ENCODE measurements at regions not wholly inside any gene's neighbourhood (a gene's known extent, or its start where the extent isn't known, plus 50 kb on each side); places are given as distances from the start of the nearest gene placed in this dataset.
"Not testable (repeated sequence)": the region's sequence is repeated elsewhere in the genome, so short reads cannot be mapped to it uniquely, and the experiment has no call there.

- no peak for DNase-seq
Observed at GRCh38 chr11:42777776-42778175, 534.0 kb upstream of the API5 start.

GRCh38 chr11:42778193-42778592, 533.6 kb upstream of the API5 start:
- no peak for DNase-seq

- no peak for DNase-seq
Observed at GRCh38 chr11:42779555-42779954, 532.2 kb upstream of the API5 start.

DNA sequence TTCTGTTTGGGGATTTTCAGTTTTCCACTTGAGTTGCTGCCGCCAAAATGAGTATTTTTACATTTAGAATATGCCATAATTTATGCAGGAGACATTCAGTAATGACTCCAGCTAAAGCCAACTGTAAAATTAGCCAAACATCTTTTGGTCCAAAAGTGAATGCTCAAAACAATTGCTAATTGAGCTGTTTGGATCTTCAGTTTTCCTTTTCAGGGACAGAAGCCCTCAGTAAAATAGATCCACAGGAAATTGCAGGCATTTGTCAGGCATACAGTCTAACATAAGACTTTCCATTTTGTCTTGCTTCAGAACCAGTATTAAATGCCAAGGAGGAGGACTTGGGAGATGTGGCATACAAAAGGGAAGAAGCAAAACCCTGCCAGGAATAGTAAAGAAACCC, 524.8 kb upstream of the API5 start:
- no peak for DNase-seq

GRCh38 chr11:42795483-42795882, 516.3 kb upstream of the API5 start:
- not testable (repeated sequence) for DNase-seq

GRCh38 chr11:42800041-42800440, 511.8 kb upstream of the API5 start:
- DNase-seq = no peak

GRCh38 chr11:42802201-42802899, 509.4 kb upstream of the API5 start:
- DNase-seq = no peak

DNA sequence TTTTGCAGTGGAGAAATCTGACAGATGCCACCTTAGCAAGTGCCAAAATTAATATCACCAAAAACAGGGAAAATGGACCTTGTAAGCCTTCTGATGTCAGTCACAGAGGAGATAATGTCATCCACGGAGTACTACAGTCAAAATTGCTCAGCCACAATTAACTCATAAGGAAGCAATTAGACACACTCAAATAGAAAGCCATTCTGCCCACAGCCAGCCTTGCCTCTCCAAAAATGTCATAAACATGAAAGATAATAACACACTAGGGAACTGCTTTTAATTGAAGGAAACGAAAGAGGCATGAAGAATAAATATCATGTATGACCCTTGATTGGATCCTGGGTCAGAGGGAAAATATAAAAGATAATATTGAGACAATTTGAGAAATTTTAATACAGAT, 505.6 kb upstream of the API5 start:
- DNase-seq = no peak

GRCh38 chr11:42812361-42812760, 499.4 kb upstream of the API5 start:
- no peak for DNase-seq

DNA sequence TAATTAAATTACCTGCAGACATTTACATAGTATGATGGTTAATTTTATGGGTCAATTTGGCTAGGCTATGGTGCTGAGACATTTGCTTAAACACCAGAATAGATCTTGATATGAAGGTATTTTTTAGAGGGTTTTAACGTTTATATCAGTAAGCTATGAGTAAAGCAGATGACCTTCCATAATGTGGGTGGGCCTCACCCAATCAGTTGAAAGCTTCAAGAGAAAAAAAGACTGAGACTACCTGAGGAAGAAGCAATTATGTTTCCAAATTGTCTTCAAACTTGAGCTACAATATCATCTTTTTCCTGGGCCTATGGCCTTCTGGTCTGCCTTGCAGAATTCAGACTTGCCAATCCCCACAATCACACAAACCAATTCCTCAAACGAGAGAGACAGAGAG, 498.8 kb upstream of the API5 start:
- no peak for DNase-seq

DNA sequence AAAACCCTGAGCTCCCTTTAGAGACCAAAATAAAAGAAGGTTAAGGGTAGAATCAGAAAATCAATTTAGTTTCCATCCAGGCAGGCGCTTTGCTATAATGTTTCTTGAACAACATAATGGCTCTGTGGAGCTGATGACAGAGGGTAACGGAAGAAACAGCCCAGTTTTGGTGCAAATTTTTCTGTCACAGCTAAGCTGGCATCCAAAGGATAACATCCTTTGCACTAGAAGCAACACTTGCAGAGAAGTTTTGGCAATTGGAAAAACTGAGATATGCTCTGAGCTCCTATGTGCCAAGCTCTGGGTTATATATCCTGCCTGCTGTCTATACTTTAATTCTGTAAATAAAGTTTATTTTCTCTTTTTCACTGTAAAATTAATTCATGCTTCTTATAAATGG, 495.3 kb upstream of the API5 start:
- DNase-seq = no peak

- DNase-seq = no peak
Observed at GRCh38 chr11:42819126-42819525, 492.7 kb upstream of the API5 start.

DNA sequence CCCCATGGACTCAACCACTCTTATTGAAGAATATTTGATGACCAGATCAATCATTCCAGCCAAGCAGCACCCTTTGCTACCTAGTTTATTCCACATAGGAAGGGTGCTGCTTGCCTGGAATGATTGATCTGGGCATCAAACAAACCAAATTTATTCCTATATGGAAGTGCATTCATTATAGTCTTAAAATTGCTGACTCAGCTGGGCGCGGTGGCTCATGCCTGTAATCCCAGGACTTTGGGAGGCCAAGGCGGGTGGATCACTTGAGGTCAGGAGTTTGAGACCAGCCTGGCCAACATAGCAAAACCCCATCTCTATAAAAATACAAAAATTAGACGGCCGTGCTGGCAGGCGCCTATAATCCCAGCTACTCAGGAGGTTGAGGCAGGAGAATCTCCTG, 489.6 kb upstream of the API5 start:
- DNase-seq = not testable (repeated sequence)

GRCh38 chr11:42823546-42823945, 488.2 kb upstream of the API5 start:
- no peak for DNase-seq

DNA sequence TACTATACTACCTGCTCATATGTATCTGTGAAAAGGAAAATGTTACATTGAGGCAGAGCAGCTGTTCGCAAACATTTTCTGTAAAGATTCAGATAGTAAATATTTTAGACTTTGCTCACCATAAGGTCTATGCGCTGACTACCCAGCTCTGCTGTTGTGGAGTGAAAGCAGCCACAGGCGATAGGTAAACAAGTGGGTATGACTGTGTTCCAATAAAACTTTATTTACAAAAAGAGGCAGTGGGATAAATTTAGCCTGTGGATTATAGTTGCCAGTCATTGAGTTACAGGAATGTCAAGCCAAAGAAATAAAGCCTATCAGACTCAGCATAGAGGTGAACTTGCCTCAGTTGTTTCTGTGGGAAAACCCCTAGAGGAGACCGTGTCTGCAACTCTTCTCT, 487.7 kb upstream of the API5 start:
- no peak for DNase-seq

DNA sequence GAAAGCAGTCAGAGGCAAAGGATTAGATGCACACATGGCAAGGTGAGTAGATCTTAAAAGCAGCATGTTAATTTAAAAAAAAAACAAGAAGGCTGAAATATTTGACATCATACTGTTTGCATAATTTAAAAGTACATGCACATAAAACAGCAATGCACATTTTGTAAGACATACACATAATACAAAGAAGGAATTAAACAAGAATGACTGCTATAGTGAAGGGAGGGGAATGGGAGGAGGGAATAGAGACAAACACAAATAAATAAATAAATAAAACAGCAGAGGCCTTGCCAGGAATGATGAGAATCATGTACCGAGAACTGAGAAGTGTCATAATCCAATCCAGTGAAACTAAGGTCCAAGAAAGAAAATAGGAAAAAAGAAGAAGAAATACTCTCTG, 486.2 kb upstream of the API5 start:
- DNase-seq = no peak

DNA sequence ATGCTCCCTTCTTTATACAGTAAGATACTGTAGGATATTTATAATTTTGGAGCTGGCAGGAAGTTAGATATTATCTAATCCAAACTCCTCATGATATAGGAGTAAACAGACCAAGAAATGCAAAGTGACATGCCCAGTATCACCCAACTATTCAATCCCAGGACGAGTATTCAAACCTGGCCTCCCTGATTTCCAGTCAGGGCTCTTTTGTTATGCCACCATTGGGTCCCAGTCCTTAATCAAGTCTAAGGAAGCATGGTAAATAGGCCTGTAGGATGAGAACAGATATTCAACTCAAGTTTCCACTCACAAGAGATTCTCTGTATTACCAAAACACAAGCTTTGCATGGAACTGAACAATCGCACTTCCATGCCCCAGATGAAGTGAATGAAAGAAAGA, 484.0 kb upstream of the API5 start:
- DNase-seq = no peak

- no peak for DNase-seq
Observed at GRCh38 chr11:42837994-42838393, 473.8 kb upstream of the API5 start.

- no peak for DNase-seq
Observed at GRCh38 chr11:42840176-42840829, 471.5 kb upstream of the API5 start.

- no peak for DNase-seq
Observed at GRCh38 chr11:42840860-42841259, 470.9 kb upstream of the API5 start.

DNA sequence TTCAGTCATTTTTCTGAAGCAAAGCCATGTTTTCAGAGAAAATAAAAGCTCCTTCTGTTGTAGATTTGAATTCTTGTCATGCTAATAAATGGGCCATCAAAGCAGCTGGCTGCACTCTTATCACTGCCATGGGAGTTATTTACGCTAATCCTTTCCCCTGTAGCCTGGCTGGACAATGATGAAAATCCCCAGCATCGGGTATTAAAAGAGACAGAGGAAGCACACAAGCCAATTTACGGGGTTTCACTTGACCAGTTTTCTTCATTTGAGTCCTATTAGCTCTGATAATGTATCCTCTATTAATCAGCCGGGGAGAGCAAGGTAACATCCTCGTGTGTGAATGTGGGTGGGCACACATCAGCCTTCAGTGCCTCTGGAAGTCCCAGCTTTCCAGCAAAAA, 470.2 kb upstream of the API5 start:
- no peak for DNase-seq

- no peak for DNase-seq
Observed at GRCh38 chr11:42849362-42849761, 462.4 kb upstream of the API5 start.

GRCh38 chr11:42857344-42857743, 454.5 kb upstream of the API5 start:
- DNase-seq = no peak

DNA sequence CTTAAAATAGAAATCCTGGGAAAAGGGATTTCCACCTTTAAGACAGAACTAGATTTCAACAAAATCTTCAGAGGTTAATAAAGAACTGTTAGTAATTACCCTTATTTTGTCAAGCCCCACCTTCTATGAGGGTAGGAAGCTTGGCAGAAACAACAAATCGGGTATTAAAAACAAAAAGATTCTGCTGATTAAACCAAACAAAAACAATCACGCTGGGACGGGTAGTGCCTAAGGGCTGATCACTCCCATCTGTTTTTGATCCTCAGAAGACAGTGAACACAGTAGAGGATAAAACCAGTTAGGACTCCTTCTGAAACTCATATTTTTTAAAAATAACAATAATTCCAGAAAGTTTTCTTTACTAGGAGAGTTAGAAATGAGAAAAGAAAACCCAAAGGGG, 441.3 kb upstream of the API5 start:
- DNase-seq = no peak

DNA sequence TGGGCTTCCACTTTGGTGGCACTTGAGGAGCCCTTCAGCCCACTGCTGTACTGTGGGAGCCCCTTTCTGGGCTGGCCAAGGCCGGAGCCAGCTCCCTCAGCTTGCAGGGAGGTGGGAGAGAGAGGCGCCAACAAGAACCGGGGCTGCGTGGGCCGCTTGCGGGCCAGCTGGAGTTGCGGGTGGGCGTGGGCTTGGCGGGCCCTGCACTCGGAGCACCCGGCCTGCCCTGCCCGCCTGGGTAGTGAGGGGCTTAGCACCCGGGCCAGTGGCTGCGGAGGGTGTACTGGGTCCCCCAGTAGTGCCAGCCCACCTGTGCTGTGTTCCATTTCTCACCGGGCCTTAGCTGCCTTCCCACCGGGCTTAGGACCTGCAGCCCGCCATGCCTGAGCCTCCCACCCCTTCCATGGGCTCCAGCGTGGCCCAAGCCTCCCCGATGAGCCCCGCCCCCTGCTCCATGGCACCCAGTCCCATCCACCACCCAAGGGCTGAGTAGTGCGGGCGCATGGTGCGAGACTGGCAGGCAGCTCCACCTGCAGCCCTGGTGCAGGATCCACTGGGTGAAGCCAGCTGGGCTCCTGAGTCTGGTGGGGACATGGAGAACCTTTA, 437.9 kb upstream of the API5 start:
- not testable (repeated sequence) for DNase-seq
